ENCODE measurements at regions not wholly inside any gene's neighbourhood (a gene's known extent, or its start where the extent isn't known, plus 50 kb on each side); places are given as distances from the start of the nearest gene placed in this dataset.
A peak's percentile ranks its signal among the peaks of the same experiment; 100 is the strongest.

GRCh38 chr1:191818198-191818597, 340.1 kb upstream of the RGS18 start:
- H3K4me3 ChIP-seq (ENCODE audit: low read depth, low read length), result no peak overlapping the region
- no peak for TF ChIP-seq CTCF (IDR thresholded peaks at IDR 0.05; ENCODE audit: control insufficient read depth, extremely low read depth, insufficient read depth)
- no peak for DNase-seq (ENCODE audit: low read depth)

- DNase-seq (ENCODE audit: low read depth), result peak; percentile 11
- peak; percentile 54 for TF ChIP-seq CTCF (IDR thresholded peaks at IDR 0.05; ENCODE audit: control insufficient read depth, extremely low read depth, insufficient read depth)
- no peak overlapping the region for H3K4me3 ChIP-seq (ENCODE audit: low read depth, low read length)
Observed at GRCh38 chr1:191831572-191831971, 326.7 kb upstream of the RGS18 start.

GRCh38 chr1:191839891-191840290, 318.4 kb upstream of the RGS18 start:
- H3K4me3 ChIP-seq (ENCODE audit: low read depth, low read length), result no peak overlapping the region
- no peak for DNase-seq (ENCODE audit: low read depth)
- TF ChIP-seq CTCF (IDR thresholded peaks at IDR 0.05; ENCODE audit: control insufficient read depth, extremely low read depth, insufficient read depth), result no peak

- no peak for DNase-seq (ENCODE audit: low read depth)
- H3K4me3 ChIP-seq (ENCODE audit: low read depth, low read length), result no peak overlapping the region
- no peak for TF ChIP-seq CTCF (IDR thresholded peaks at IDR 0.05; ENCODE audit: control insufficient read depth, extremely low read depth, insufficient read depth)
Observed at GRCh38 chr1:191851799-191852595, 306.3 kb upstream of the RGS18 start.

- H3K4me3 ChIP-seq (ENCODE audit: low read depth, low read length), result no peak overlapping the region
- no peak for DNase-seq (ENCODE audit: low read depth)
- no peak for TF ChIP-seq CTCF (IDR thresholded peaks at IDR 0.05; ENCODE audit: control insufficient read depth, extremely low read depth, insufficient read depth)
Observed at GRCh38 chr1:191852907-191853306, 305.4 kb upstream of the RGS18 start.

GRCh38 chr1:191857600-191857999, 300.7 kb upstream of the RGS18 start:
- no peak for TF ChIP-seq CTCF (IDR thresholded peaks at IDR 0.05; ENCODE audit: control insufficient read depth, extremely low read depth, insufficient read depth)
- H3K4me3 ChIP-seq (ENCODE audit: low read depth, low read length), result no peak overlapping the region
- no peak for DNase-seq (ENCODE audit: low read depth)

GRCh38 chr1:191865479-191865878, 292.8 kb upstream of the RGS18 start:
- H3K4me3 ChIP-seq (ENCODE audit: low read depth, low read length), result no peak overlapping the region
- no peak for TF ChIP-seq CTCF (IDR thresholded peaks at IDR 0.05; ENCODE audit: control insufficient read depth, extremely low read depth, insufficient read depth)
- no peak for DNase-seq (ENCODE audit: low read depth)

All from LNCaP clone FGC (cell line).